ENCODE measurements at regions not wholly inside any gene's neighbourhood (a gene's known extent, or its start where the extent isn't known, plus 50 kb on each side); places are given as distances from the start of the nearest gene placed in this dataset.

DNA sequence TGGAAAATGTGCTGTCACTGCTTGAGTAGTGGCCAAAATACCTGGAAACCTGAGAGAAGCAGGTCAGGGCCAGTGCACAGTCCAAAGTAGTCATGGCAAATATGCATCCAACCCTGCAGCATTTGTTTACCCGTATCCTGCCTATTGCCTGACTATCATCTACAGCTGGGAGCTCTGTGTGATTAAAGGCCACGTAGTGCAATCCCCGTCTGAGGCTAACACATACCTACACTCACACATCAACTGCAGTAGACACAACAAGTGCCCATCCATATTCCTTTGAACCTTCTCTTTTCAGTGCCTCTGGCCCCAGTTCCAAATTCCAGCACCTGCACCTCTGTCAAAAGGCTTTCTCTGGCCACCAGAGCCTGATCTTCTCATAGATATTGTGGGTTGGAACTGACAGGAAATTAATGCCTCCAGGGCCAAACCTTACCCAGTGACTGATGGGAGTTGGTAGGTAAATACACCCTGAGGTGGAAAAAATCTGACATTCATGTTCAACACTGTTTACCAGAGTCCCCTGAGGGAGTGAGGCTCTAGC, 383.0 kb downstream of the SETD4 start:
- no peaks in the 10 kb centered on the region for H3K36me3 ChIP-seq (replicated peaks in 1 of 2; ENCODE audit: control insufficient read depth in 1 of 2, insufficient read depth in 2 of 2, low read length in 1 of 2)
- H3K9me2 ChIP-seq: no peaks in the 10 kb centered on the region
- H3K79me2 ChIP-seq (ENCODE audit: insufficient read depth): no peaks in the 10 kb centered on the region
- no peaks in the 10 kb centered on the region for H3F3A ChIP-seq (replicated peaks; ENCODE audit: insufficient read depth)
- H3K4me1 ChIP-seq (ENCODE audit: control insufficient read depth in 1 of 2, insufficient read depth in 2 of 2, low read depth in 1 of 2, low read length in 1 of 2): no peaks in the 10 kb centered on the region
- no peaks in the 10 kb centered on the region for H4K20me1 ChIP-seq (ENCODE audit: insufficient read depth)
- no peak for DNase-seq
- H3K9ac ChIP-seq: no peak overlapping the region
- TF ChIP-seq CHD2 (IDR thresholded peaks at IDR 0.05; ENCODE audit: low read length, partially characterized antibody): no peak
- TF ChIP-seq, protein P1, sequence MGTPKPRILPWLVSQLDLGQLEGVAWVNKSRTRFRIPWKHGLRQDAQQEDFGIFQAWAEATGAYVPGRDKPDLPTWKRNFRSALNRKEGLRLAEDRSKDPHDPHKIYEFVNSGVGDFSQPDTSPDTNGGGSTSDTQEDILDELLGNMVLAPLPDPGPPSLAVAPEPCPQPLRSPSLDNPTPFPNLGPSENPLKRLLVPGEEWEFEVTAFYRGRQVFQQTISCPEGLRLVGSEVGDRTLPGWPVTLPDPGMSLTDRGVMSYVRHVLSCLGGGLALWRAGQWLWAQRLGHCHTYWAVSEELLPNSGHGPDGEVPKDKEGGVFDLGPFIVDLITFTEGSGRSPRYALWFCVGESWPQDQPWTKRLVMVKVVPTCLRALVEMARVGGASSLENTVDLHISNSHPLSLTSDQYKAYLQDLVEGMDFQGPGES (IDR thresholded peaks at IDR 0.05; ENCODE audit: low read depth, low read length): no peak
- TF ChIP-seq EP300 (IDR thresholded peaks at IDR 0.05; ENCODE audit: borderline replicate concordance in 1 of 2, low read depth in 1 of 2, low read length in 1 of 2): no peak
- no peak for TF ChIP-seq MXI1 (IDR thresholded peaks at IDR 0.05; ENCODE audit: low read depth, low read length)
- no peak for TF ChIP-seq GABPA (IDR thresholded peaks at IDR 0.05; ENCODE audit: low read depth)
- TF ChIP-seq YY1 (IDR thresholded peaks at IDR 0.05; ENCODE audit: low read depth): no peak
- TF ChIP-seq, protein P2, sequence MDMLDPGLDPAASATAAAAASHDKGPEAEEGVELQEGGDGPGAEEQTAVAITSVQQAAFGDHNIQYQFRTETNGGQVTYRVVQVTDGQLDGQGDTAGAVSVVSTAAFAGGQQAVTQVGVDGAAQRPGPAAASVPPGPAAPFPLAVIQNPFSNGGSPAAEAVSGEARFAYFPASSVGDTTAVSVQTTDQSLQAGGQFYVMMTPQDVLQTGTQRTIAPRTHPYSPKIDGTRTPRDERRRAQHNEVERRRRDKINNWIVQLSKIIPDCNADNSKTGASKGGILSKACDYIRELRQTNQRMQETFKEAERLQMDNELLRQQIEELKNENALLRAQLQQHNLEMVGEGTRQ (IDR thresholded peaks at IDR 0.05; ENCODE audit: borderline replicate concordance, low read depth, low read length): no peak
- TF ChIP-seq RXRA (IDR thresholded peaks at IDR 0.05; ENCODE audit: borderline replicate concordance, low read depth): no peak
- TF ChIP-seq, protein P3, sequence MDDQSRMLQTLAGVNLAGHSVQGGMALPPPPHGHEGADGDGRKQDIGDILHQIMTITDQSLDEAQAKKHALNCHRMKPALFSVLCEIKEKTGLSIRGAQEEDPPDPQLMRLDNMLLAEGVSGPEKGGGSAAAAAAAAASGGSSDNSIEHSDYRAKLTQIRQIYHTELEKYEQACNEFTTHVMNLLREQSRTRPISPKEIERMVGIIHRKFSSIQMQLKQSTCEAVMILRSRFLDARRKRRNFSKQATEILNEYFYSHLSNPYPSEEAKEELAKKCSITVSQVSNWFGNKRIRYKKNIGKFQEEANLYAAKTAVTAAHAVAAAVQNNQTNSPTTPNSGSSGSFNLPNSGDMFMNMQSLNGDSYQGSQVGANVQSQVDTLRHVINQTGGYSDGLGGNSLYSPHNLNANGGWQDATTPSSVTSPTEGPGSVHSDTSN (IDR thresholded peaks at IDR 0.05): no peak
- TF ChIP-seq JUND (IDR thresholded peaks at IDR 0.05): no peak
- no peak for TF ChIP-seq SMC3 (IDR thresholded peaks at IDR 0.05; ENCODE audit: low read depth, low read length)
- TF ChIP-seq, protein P4, sequence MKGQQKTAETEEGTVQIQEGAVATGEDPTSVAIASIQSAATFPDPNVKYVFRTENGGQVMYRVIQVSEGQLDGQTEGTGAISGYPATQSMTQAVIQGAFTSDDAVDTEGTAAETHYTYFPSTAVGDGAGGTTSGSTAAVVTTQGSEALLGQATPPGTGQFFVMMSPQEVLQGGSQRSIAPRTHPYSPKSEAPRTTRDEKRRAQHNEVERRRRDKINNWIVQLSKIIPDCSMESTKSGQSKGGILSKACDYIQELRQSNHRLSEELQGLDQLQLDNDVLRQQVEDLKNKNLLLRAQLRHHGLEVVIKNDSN (IDR thresholded peaks at IDR 0.05; ENCODE audit: borderline replicate concordance, low read depth): no peak
- WGBS (ENCODE audit: low lambda C conversion rate): 7% methylated on average over 3 of the region's 3 CpGs
- no peak overlapping the region for H3K4me3 ChIP-seq (ENCODE audit: low read depth in 2 of 2, low read length in 1 of 2)
- no peaks in the 10 kb centered on the region for H3K9me3 ChIP-seq
- no peak overlapping the region for H3K27ac ChIP-seq (ENCODE audit: low read depth in 2 of 2, low read length in 1 of 2)
- no peak overlapping the region for H3K4me2 ChIP-seq
- POLR2A ChIA-PET: no interaction called here
- H2AFZ ChIP-seq (ENCODE audit: low read depth): no peak overlapping the region
- CTCF ChIA-PET: no interaction called here
- 0 out of 2 replicates have a peak, but pooled peaks cover 6% of the 10 kb centered on the region for H3K27me3 ChIP-seq (ENCODE audit: insufficient read depth)

DNA sequence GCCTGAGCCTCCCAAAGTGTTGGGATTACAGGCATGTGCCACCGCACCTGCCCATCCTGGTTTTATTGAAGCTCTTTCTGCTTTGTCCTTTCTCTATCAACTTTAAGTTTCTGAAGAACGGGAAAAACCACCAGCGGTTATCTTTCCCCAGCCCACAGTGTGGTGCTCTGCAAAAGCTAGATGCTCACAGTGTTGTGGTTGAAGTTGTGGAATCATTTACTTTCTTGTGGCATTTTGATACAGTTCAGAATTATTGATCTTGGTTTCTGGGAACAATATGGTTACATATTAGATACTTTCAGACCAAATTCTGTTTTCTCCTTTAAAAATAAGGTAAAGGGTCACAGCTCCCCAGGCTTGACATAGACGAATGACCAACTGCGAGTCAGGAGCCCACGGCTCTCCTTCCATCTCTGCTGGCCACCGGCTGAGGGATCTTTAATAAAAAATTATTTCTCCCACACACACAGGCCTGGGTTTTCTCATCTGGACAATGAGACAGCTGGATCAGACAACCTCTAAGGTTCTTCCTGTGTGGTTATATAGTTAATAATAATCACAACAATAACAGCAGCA, 385.3 kb downstream of the SETD4 start:
- Histone ChIP-seq H3K4me2 (no peak overlapping the region), H3K9ac (no peak overlapping the region), H3K27me3 (ENCODE audit: insufficient read depth) (peaks cover 11% of the 10 kb centered on the region; the same call in 1 of the 2 replicates), H3F3A (replicated peaks; ENCODE audit: insufficient read depth) (no peaks in the 10 kb centered on the region), H3K9me3 (no peaks in the 10 kb centered on the region), H3K9me2 (no peaks in the 10 kb centered on the region), H3K36me3 (replicated peaks in 1 of 2; ENCODE audit: control insufficient read depth in 1 of 2, insufficient read depth in 2 of 2, low read length in 1 of 2) (no peaks in the 10 kb centered on the region), H4K20me1 (ENCODE audit: insufficient read depth) (no peaks in the 10 kb centered on the region), H2AFZ (ENCODE audit: low read depth) (no peak overlapping the region), H3K27ac (ENCODE audit: low read depth in 2 of 2, low read length in 1 of 2) (no peak overlapping the region), H3K4me1 (ENCODE audit: control insufficient read depth in 1 of 2, insufficient read depth in 2 of 2, low read depth in 1 of 2, low read length in 1 of 2) (no peaks in the 10 kb centered on the region), H3K79me2 (ENCODE audit: insufficient read depth) (no peaks in the 10 kb centered on the region), H3K4me3 (ENCODE audit: low read depth in 2 of 2, low read length in 1 of 2) (no peak overlapping the region)
- DNase-seq: no peak
- TF ChIP-seq RXRA (IDR thresholded peaks at IDR 0.05; ENCODE audit: borderline replicate concordance, low read depth) (0 out of 2 replicates have a peak, but pooled peaks have one; percentile 9), RAD21 (IDR thresholded peaks at IDR 0.05; ENCODE audit: low read length) (0 out of 2 replicates have a peak, but pooled peaks have one; percentile 17), SMC3 (IDR thresholded peaks at IDR 0.05; ENCODE audit: low read depth, low read length) (no peak), TCF12 (IDR thresholded peaks at IDR 0.05) (peak; percentile 61), EP300 (IDR thresholded peaks at IDR 0.05; ENCODE audit: borderline replicate concordance in 1 of 2, low read depth in 1 of 2, low read length in 1 of 2) (peak in 1 of 2 experiments; percentile 22; a peak in 1 of 4 replicates)
- TF ChIP-seq, protein P1 (IDR thresholded peaks at IDR 0.05; ENCODE audit: low read depth, low read length): no peak
- TF ChIP-seq, protein P3 (IDR thresholded peaks at IDR 0.05): peak; percentile 17; the same call in 1 of the 2 replicates
- CTCF ChIA-PET: no interaction called here
- WGBS (ENCODE audit: low lambda C conversion rate): 16% methylated on average over 7 of the region's 7 CpGs
- POLR2A ChIA-PET: no interaction called here

Data from SK-N-SH (cell line).